PC-3 (cell line): ENCODE measurements at regions not wholly inside any gene's neighbourhood (a gene's known extent, or its start where the extent isn't known, plus 50 kb on each side); places are given as distances from the start of the nearest gene placed in this dataset.

Experiments
- CTCF ChIP-seq: fragments of 300-600 bp; sonication (generic); conservative IDR thresholded peaks from 2 replicates; pipeline ENCODE4 v1.5.1; 2017; ENCODE audit warnings: antibody characterized with exemption, low read depth, mild to moderate bottlenecking, low read length
- EZH2 ChIP-seq: fragments of 300-600 bp; sonication (generic); IDR thresholded peaks from one replicate; pipeline ENCODE4 v1.6.1; 2017; ENCODE audit warnings: antibody characterized with exemption, mild to moderate bottlenecking, low read length; ENCODE audit not compliant: unreplicated experiment
- EZH2phosphoT487 ChIP-seq: fragments of 300-600 bp; sonication (generic); IDR thresholded peaks from 2 replicates; pipeline ENCODE4 v1.6.1; 2018; ENCODE audit warnings: mild to moderate bottlenecking, antibody characterized with exemption, low read length, borderline replicate concordance

DNA sequence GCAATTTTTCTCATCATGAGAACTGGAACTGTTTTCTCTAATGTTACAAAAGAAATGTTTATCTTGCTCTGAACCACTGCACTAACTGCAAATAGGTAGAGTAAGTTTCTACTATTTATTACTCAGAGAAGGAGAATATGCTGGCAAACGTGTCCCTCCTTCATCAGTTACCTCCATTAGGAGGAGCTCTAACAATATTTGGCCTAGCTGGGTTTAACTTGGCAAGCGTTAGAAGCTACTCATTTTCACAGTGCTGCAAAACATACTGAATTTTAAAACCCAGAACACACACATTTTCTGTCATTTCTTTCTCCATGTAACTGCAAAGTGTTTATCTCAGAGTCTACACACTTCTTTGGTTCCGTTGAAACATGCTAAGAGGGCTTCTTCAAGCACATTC, 101.0 kb upstream of the GABRG2 start:
- peak; percentile 57 for TF ChIP-seq CTCF
- TF ChIP-seq EZH2phosphoT487 = no peak
- TF ChIP-seq EZH2 = no peak
